Stimulated activated CD8-positive, alpha-beta memory T cell treated with anti-CD3 and anti-CD28 coated beads, Interleukin-4, amount 100 ng/mL, for 24 hours (primary cell): ENCODE measurements at regions not wholly inside any gene's neighbourhood (a gene's known extent, or its start where the extent isn't known, plus 50 kb on each side); places are given as distances from the start of the nearest gene placed in this dataset.
"Not testable (repeated sequence)": the region's sequence is repeated elsewhere in the genome, so short reads cannot be mapped to it uniquely, and the experiment has no call there.

ENCODE experiments used
- DNase-seq: peaks from one replicate; pipeline ENCODE4 v3.0.0-alpha.2; 2020; ENCODE audit warnings: low read depth

DNA sequence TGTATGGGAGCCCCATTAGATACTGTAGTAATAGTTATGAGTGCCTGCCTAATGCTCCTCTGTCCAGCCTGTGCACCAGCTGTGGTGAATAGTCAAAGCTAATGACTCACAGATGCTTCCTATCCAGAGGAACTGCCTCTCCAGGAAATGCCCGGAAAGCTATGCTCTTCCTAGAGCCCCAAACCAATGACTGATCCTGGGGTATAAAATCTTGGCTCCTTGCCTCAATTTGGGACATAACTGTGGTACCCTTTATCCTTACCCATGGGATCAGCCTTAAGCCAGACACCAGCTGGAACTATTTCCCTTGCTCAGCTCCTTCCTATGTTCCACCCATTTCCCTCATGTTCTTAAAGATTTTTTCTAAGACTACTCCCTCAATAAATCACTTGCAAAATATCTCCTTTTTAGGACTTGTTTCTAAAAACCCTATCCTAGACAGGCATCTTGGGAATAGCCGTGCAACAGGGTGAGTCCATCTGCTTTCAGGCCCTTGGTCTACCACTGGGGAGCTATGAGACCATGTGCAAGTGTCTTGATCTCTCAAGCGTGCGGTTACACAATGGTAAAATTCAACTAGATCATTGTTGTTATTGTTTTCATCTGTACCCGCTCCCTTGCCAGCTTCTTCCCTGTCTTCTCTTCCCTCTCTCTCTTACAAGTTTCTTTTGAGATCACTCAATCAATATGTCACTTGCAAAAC is 283.7 kb downstream of the BTBD3 start:
- no peak for DNase-seq

GRCh38 chr20:12203399-12203798 is 285.7 kb downstream of the BTBD3 start:
- DNase-seq: no peak

DNA sequence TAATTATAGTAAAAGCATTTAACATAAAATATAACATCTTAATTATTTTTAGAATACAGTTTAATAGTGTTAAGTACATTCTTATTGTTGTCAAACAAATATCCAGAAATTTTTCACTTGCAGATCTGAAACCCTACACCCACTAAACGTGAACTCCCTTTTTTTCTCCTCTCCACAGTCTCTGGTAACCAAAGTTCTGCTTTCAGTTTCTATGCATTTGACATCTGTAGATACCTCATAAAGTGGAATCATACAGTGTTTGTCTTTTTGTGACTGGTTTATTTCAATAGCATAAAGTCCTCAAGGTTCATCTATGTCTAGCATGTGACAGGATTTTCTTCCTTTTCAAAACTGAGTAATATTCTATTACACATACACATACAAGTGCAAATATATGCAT is 286.3 kb downstream of the BTBD3 start:
- DNase-seq: no peak

DNA sequence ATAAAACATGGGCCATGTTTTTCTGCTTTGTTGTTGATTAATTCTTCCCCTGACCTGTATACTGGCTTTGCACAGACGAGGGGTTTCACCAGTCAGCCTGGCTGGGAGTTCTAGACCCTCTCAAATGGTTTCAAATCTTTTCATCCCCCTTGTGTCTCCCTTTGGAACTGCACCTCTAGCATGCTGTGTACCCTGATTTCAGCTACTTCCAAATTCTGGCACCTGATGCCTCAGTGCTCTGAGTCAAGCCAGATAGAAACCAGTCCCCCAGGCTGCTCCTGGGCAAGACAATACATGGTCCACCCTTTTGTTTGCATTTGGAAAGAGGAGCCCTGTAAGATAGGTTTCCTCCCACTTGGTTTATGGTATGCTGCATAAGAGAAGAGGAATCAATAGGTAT is 290.2 kb downstream of the BTBD3 start:
- DNase-seq: no peak

- DNase-seq: no peak
These were observed 292.9 kb downstream of the BTBD3 start for GRCh38 chr20:12210591-12210990.

- no peak for DNase-seq
These were observed 293.7 kb downstream of the BTBD3 start for GRCh38 chr20:12211361-12211760.

DNA sequence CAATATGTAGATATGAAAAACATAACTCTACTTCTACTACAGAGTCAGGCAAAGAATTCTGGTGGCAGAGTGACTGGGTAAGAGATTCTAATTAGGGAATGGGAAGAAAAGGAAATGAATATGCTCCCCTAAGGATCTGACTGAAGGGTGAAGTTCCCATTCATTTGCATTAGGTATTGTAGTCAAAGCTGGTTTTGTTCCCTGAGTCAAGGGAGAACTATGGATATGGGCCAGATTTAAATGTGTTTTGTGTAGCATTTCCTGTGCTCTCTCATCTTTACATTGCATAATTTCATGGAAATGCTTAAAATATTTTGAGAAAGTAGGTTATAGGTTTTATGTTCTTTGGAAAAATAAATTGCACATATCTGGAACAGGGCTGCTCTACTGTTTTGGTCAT is 299.7 kb downstream of the BTBD3 start:
- no peak for DNase-seq

GRCh38 chr20:12219798-12220197 is 302.1 kb downstream of the BTBD3 start:
- DNase-seq: no peak

- DNase-seq: no peak
These were observed 305.4 kb downstream of the BTBD3 start for GRCh38 chr20:12223057-12223456.

- no peak for DNase-seq
These were observed 308.2 kb downstream of the BTBD3 start for GRCh38 chr20:12225898-12226297.

- DNase-seq: no peak
These were observed 312.2 kb downstream of the BTBD3 start for GRCh38 chr20:12229891-12230290.

DNA sequence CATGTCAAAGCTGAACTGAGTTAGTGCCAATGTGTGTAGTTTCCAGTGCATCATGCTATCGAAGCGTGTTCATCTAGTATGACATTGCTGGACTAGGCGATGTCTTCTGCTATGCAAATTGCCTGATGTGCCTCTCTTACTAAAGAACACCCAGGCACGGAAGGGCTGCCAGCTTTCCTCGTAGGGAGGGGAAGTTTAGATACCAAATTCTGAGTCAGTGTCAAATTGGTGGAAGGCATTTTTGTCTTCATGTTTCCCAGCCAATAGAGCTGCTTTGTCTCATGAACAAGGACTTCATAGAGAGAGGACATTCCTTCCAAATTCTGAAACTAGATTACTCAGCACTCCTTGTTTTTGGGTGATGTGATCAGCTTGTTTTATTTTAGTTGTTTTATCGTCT is 320.1 kb downstream of the BTBD3 start:
- no peak for DNase-seq

GRCh38 chr20:12241065-12241464 is 323.4 kb downstream of the BTBD3 start:
- DNase-seq: no peak

DNA sequence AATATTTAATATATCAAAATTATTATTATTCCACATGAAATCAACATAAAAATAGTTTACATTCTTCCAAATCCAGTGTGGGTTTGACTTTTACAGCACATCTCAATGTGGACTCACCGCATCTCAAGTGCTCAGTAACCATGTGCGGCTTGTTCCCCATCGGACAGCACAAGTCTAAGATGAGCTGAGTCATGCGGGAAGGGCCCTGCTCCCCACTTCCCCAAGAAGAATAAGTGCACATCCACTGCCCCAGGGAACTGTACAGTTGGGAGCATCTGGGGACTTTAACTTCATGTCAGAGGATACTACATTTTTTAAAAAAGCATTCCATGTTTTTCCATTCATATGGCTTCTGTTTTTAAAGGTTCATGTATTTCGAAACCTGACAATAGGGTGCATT is 325.6 kb downstream of the BTBD3 start:
- no peak for DNase-seq

DNA sequence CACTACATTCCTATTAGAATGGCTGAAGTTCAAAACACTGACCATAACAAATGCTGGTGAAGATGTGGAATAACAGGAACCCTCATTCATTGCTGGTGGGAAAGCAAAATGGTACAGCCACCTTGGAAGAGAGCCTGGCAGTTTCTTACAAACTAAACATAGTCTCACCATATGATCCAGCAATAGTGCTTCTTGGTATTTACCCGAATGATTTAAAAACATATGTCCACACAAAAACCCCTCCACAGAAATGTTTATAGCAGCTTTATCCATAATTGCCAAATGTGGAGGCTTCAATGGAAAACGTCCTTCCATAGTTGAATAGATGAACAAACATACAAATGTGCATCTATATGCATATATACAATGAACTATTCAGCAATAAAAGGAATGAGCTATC is 330.8 kb downstream of the BTBD3 start:
- no peak for DNase-seq

GRCh38 chr20:12250661-12251060 is 333.0 kb downstream of the BTBD3 start:
- not testable (repeated sequence) for DNase-seq

- DNase-seq: no peak
These were observed 335.1 kb downstream of the BTBD3 start for GRCh38 chr20:12252793-12253192.

DNA sequence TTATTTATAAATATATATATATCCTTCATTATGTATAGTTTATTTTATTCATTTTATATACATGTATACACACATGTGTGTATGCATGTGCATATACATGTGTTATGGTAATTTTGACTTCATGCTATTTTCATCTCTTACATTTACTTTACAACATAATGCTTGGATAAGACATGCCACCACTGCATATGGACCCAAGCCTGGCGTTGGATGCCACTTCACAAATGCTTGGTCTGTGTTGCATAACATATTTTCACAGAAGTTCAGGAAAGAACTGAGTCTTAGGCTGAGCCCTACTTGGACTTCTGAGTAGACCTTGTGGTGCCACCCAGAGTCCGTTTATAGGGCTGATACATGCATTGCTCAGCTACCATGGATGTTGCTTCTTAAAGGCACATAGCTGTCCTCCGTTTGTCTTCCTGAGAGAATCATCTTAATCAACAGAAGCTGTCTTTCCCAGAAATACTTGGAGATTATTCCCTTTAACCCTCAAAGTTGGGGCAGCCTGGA is 337.8 kb downstream of the BTBD3 start:
- no peak for DNase-seq

- DNase-seq: no peak
These were observed 339.1 kb downstream of the BTBD3 start for GRCh38 chr20:12256806-12257205.

- DNase-seq: no peak
These were observed 345.1 kb downstream of the BTBD3 start for GRCh38 chr20:12262747-12263146.

- DNase-seq: no peak
These were observed 347.0 kb downstream of the BTBD3 start for GRCh38 chr20:12264711-12265110.

GRCh38 chr20:12265662-12266061 is 348.0 kb downstream of the BTBD3 start:
- DNase-seq: no peak

- no peak for DNase-seq
These were observed 351.9 kb downstream of the BTBD3 start for GRCh38 chr20:12269579-12269978.

DNA sequence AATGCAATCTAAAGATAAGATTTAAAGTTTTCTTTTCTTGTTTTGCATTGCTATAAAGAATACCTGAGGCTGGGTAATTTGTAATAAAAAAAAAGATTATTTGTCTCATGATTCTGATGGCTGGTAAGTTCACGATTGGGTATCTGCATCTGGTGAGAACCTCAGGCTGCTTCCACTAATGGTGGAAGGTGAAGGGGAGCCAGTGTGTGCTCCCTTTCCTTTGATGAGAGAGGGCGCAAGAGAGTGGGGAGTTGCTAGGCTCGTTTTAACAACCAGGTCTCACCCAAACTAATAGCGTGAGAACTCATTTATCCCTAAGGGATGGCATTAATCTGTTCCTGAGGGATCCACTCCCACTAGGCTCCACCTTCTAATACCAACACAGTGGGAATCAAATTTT is 353.2 kb downstream of the BTBD3 start:
- DNase-seq: no peak
